Breast epithelium (tissue), 3 donors: ENCODE measurements at regions not wholly inside any gene's neighbourhood (a gene's known extent, or its start where the extent isn't known, plus 50 kb on each side); places are given as distances from the start of the nearest gene placed in this dataset.

Experiments used
- POLR2A ChIP-seq: fragments of 450-650 bp; IDR thresholded peaks from one replicate; pipeline ENCODE4 v1.6.1; 2016; ENCODE audit warnings: antibody characterized with exemption, mild to moderate bottlenecking, moderate library complexity
- POLR2AphosphoS5 ChIP-seq, 3 donors: sonication (generic); formaldehyde crosslinking; IDR thresholded peaks; one replicate each; pipeline ENCODE4 v1.6.1; 2017; ENCODE audit warnings: antibody characterized with exemption in 3 of 3
- TF ChIP-seq, protein P1 (sequence below), 3 donors: fragments of 450-650 bp; IDR thresholded peaks; one replicate each; pipeline ENCODE4 v1.5.1; 2016 to 2017; ENCODE audit warnings: antibody characterized with exemption in 3 of 3, mild to moderate bottlenecking in 3 of 3, moderate library complexity in 3 of 3

DNA sequence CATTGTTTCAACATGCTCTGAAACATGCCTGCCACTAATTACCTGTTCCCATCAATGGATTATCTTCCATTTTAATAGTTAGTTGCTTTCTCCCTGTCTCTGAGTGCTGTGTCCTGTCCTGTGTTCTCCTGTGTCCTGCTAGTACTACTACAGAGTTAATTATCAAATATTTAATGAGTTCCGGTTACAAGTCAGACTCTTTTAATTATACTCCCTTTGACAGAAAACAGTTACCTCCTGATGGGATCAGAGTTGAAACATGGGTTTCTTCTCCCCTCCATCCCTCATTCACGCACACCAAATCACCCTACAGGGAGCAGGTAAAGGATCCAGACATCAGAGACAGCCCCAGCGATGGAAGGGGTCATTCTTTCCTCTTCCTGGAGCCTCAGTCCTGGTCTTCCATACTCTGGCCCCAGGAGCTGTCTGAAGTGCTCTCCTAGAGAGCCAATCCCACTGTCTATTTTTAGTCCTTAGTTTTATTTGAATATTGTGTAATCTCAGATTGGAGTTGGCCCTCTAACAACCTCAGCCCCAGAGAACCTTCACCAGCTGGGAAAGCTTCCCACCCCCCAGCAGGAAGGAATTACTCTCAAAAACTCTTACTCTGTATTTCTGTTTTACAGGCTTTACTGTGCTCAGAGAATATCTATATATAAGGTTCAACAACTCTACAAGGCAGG, 137.0 kb upstream of the C2CD4B start:
- TF ChIP-seq, protein P1, sequence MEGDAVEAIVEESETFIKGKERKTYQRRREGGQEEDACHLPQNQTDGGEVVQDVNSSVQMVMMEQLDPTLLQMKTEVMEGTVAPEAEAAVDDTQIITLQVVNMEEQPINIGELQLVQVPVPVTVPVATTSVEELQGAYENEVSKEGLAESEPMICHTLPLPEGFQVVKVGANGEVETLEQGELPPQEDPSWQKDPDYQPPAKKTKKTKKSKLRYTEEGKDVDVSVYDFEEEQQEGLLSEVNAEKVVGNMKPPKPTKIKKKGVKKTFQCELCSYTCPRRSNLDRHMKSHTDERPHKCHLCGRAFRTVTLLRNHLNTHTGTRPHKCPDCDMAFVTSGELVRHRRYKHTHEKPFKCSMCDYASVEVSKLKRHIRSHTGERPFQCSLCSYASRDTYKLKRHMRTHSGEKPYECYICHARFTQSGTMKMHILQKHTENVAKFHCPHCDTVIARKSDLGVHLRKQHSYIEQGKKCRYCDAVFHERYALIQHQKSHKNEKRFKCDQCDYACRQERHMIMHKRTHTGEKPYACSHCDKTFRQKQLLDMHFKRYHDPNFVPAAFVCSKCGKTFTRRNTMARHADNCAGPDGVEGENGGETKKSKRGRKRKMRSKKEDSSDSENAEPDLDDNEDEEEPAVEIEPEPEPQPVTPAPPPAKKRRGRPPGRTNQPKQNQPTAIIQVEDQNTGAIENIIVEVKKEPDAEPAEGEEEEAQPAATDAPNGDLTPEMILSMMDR (IDR thresholded peaks at IDR 0.05) = no peak
- TF ChIP-seq POLR2A = no peak
- TF ChIP-seq POLR2AphosphoS5 (IDR thresholded peaks at IDR 0.05) = no peak
